MM.1S (cell line): ENCODE measurements at regions not wholly inside any gene's neighbourhood (a gene's known extent, or its start where the extent isn't known, plus 50 kb on each side); places are given as distances from the start of the nearest gene placed in this dataset.

Experiments used
- DNase-seq: peaks from one replicate; pipeline ENCODE4 v3.0.0-alpha.2; 2015
- H2AFZ ChIP-seq: fragments of 300-600 bp; sonication (generic); 2 replicates; pipeline ENCODE4 v1.6.0; 2016; ENCODE audit warnings: antibody characterized with exemption, low read length
- H3F3A ChIP-seq: fragments of 300-600 bp; sonication (generic); 2 replicates; pipeline ENCODE4 v1.6.1; 2016; ENCODE audit warnings: mild to moderate bottlenecking, antibody characterized with exemption, low read length, moderate library complexity, mixed read lengths; ENCODE audit not compliant: insufficient read depth
- H3K27ac ChIP-seq: fragments of 300-600 bp; sonication (generic); 2 replicates; pipeline ENCODE4 v1.5.1; 2016; ENCODE audit warnings: mild to moderate bottlenecking, low read length
- H3K27me3 ChIP-seq: fragments of 300-600 bp; sonication (generic); replicated peaks from 2 replicates; pipeline ENCODE4 v1.6.0; 2016; ENCODE audit warnings: low read length; ENCODE audit not compliant: insufficient read depth
- H3K36me3 ChIP-seq: fragments of 300-600 bp; sonication (generic); replicated peaks from 2 replicates; pipeline ENCODE4 v1.6.1; 2016; ENCODE audit warnings: mild to moderate bottlenecking, low read length, mixed read lengths; ENCODE audit not compliant: insufficient read depth
- H3K4me1 ChIP-seq: fragments of 300-600 bp; sonication (generic); 2 replicates; pipeline ENCODE4 v1.6.1; 2016; ENCODE audit warnings: low read length, mixed read lengths
- H3K4me2 ChIP-seq: fragments of 300-600 bp; sonication (generic); 2 replicates; pipeline ENCODE4 v1.6.0; 2016; ENCODE audit warnings: low read depth, low read length
- H3K4me3 ChIP-seq: fragments of 300-600 bp; sonication (generic); 2 replicates; pipeline ENCODE4 v1.5.1; 2016; ENCODE audit warnings: low read length, mixed read lengths
- H3K79me2 ChIP-seq: fragments of 300-600 bp; sonication (generic); 2 replicates; pipeline ENCODE4 v1.6.1; 2016; ENCODE audit warnings: mixed run types, low read length, mixed read lengths
- H3K9ac ChIP-seq: fragments of 300-600 bp; sonication (generic); 2 replicates; pipeline ENCODE4 v1.6.1; 2016; ENCODE audit warnings: low read length, mixed read lengths
- H3K9me2 ChIP-seq: fragments of 300-600 bp; sonication (generic); replicated peaks from 2 replicates; pipeline ENCODE4 v1.6.1; 2016; ENCODE audit warnings: mild to moderate bottlenecking, low read length, mixed read lengths; ENCODE audit not compliant: insufficient read depth
- H3K9me3 ChIP-seq: fragments of 300-600 bp; sonication (generic); replicated peaks from 2 replicates; pipeline ENCODE4 v1.6.1; 2016; ENCODE audit warnings: mild to moderate bottlenecking, low read length, mixed read lengths; ENCODE audit not compliant: insufficient read depth
- H4K20me1 ChIP-seq: fragments of 300-600 bp; sonication (generic); 2 replicates; pipeline ENCODE4 v1.6.1; 2016; ENCODE audit warnings: mild to moderate bottlenecking, low read length, moderate library complexity, mixed read lengths; ENCODE audit not compliant: insufficient read depth
- EZH2 ChIP-seq: fragments of 300-600 bp; sonication (generic); optimal IDR thresholded peaks from 2 replicates; pipeline ENCODE3; 2017; ENCODE audit warnings: low read depth, mild to moderate bottlenecking, antibody characterized with exemption, low read length, mixed read lengths
- EZH2phosphoT487 ChIP-seq: fragments of 300-600 bp; sonication (generic); IDR thresholded peaks from 2 replicates; pipeline ENCODE4 v1.6.1; 2018; ENCODE audit warnings: antibody characterized with exemption, low read length
- TF ChIP-seq, protein P1 (sequence below): fragments of 300-600 bp; sonication (generic); IDR thresholded peaks from 2 replicates; pipeline ENCODE4 v1.5.1; 2016; ENCODE audit warnings: antibody characterized with exemption, low read length, mixed read lengths

DNA sequence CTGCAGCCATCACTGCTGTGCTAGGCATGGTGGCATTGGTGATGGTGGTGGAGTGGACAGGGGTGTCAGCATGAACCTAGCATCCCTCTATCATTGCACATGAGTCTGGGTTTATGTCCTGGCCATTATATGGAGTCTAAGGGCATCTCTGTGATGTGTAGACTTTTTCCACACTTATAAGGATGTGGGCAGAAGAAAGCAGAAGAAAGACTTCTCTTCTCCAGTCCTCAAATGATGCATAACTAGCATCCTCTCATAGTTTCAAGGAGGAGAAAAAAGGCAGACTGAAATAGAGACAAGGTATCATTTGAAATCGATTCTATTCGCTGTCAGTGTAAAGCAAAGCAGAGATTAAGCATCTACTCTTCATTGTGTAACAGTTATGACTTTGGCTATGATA lies 140.0 kb upstream of the ATXN1 start:
- Histone ChIP-seq H3F3A (no peaks in the 10 kb centered on the region), H3K27ac (no peak overlapping the region), H3K9me2 (no peaks in the 10 kb centered on the region), H4K20me1 (no peaks in the 10 kb centered on the region), H3K9me3 (no peaks in the 10 kb centered on the region), H3K4me1 (no peaks in the 10 kb centered on the region), H3K27me3 (no peaks in the 10 kb centered on the region), H3K4me2 (no peak overlapping the region), H2AFZ (no peak overlapping the region), H3K9ac (no peak overlapping the region), H3K36me3 (no peaks in the 10 kb centered on the region), H3K79me2 (no peaks in the 10 kb centered on the region), H3K4me3 (no peak overlapping the region)
- TF ChIP-seq, protein P1, sequence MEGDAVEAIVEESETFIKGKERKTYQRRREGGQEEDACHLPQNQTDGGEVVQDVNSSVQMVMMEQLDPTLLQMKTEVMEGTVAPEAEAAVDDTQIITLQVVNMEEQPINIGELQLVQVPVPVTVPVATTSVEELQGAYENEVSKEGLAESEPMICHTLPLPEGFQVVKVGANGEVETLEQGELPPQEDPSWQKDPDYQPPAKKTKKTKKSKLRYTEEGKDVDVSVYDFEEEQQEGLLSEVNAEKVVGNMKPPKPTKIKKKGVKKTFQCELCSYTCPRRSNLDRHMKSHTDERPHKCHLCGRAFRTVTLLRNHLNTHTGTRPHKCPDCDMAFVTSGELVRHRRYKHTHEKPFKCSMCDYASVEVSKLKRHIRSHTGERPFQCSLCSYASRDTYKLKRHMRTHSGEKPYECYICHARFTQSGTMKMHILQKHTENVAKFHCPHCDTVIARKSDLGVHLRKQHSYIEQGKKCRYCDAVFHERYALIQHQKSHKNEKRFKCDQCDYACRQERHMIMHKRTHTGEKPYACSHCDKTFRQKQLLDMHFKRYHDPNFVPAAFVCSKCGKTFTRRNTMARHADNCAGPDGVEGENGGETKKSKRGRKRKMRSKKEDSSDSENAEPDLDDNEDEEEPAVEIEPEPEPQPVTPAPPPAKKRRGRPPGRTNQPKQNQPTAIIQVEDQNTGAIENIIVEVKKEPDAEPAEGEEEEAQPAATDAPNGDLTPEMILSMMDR = no peak
- DNase-seq = no peak

DNA sequence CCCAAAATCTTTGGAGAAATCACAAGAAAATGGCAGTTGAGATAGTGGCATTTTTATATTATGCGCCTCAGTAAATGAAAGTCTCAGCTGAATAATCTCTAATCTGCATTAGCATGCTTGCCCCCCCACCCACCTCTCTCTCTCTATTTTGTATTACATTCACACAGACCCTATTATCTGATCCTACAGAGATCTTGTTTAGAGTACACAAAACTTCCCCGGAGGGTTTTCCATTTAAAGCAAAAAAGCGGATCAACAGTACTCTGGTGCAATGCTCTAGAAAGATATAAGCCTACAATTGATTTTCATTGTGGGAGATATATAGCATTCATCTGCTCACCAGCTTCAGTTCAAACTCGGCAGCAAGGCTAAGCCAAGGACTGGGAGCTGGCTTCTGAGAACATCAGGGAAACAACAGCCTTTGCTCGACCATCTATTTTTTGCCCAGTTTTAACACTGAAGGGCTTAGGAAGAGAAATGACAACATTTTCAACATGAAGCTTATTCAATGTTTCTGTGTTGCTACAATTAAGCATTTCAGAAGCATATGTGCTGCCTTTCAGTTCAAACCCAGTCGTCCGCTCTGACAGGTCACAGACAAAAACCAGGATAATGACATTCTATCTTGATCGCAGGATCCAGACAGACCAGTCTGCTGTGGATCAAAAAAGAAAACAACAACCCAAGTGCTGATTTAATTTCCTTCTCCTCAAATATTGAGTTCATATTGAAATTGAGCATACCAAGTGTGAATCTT lies 137.6 kb upstream of the ATXN1 start:
- Histone ChIP-seq H4K20me1 (no peaks in the 10 kb centered on the region), H3K9me2 (no peaks in the 10 kb centered on the region), H3K9ac (no peak overlapping the region), H3K36me3 (no peaks in the 10 kb centered on the region), H3K4me3 (no peak overlapping the region), H3F3A (no peaks in the 10 kb centered on the region), H3K27me3 (no peaks in the 10 kb centered on the region), H3K79me2 (no peaks in the 10 kb centered on the region), H2AFZ (no peak overlapping the region), H3K4me2 (no peak overlapping the region), H3K27ac (no peak overlapping the region), H3K9me3 (no peaks in the 10 kb centered on the region), H3K4me1 (no peaks in the 10 kb centered on the region)
- DNase-seq = no peak
- TF ChIP-seq EZH2 (no peak), EZH2phosphoT487 (no peak)
- TF ChIP-seq, protein P1 = no peak

DNA sequence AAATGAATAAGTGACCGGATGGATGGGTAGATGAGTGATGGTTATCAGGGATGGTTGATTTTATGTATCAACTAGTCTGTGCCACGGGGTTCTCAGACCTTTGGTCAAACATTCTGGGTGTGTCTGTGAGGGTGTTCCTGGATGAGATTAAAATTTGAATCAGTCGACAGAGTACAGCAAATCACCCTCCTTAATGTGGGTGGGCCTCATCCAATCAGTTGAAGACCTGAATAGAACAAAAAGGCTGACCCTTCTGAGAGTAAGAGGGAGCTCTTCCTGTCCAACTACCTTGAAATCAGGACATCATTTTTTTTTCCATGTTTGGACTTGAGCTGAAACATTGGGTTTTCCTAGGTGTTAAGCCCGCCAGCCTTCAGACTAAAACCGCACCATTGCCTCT lies 136.4 kb upstream of the ATXN1 start:
- H2AFZ ChIP-seq = no peak overlapping the region
- H3K9ac ChIP-seq = no peak overlapping the region
- no peaks in the 10 kb centered on the region for H3F3A ChIP-seq
- no peaks in the 10 kb centered on the region for H4K20me1 ChIP-seq
- H3K9me2 ChIP-seq = no peaks in the 10 kb centered on the region
- H3K4me3 ChIP-seq = no peak overlapping the region
- no peaks in the 10 kb centered on the region for H3K36me3 ChIP-seq
- H3K9me3 ChIP-seq = no peaks in the 10 kb centered on the region
- no peak overlapping the region for H3K27ac ChIP-seq
- H3K4me2 ChIP-seq = no peak overlapping the region
- no peak for DNase-seq
- H3K79me2 ChIP-seq = no peaks in the 10 kb centered on the region
- H3K27me3 ChIP-seq = no peaks in the 10 kb centered on the region
- TF ChIP-seq EZH2phosphoT487 (no peak), EZH2 (no peak)
- TF ChIP-seq, protein P1 = no peak
- H3K4me1 ChIP-seq = no peaks in the 10 kb centered on the region
